Mammary epithelial cell (primary cell): ENCODE measurements at regions not wholly inside any gene's neighbourhood (a gene's known extent, or its start where the extent isn't known, plus 50 kb on each side); places are given as distances from the start of the nearest gene placed in this dataset.

Experiments used
- CTCF ChIP-seq, 2 donors: IDR thresholded peaks in 1 of 2; conservative IDR thresholded peaks in 1 of 2; 2 replicates each; pipeline ENCODE4 v1.5.1; 2011 to 2012; ENCODE audit warnings: inconsistent platforms in 2 of 2, low read length in 2 of 2, mild to moderate bottlenecking in 2 of 2, control low read depth in 1 of 2, low read depth in 1 of 2; ENCODE audit not compliant: insufficient read depth in 1 of 2; ENCODE audit errors: extremely low read depth in 1 of 2
- EZH2 ChIP-seq: IDR thresholded peaks from 2 replicates; pipeline ENCODE4 v1.6.1; 2012; ENCODE audit warnings: low read length, inconsistent platforms, borderline replicate concordance

GRCh38 chr6:133749427-133749826, 139.5 kb upstream of the TCF21 start:
- TF ChIP-seq CTCF (conservative IDR thresholded peaks at IDR 0.05 in 1 of 2, IDR thresholded peaks at IDR 0.05 in 1 of 2; ENCODE audit: extremely low read depth in 1 of 2, insufficient read depth in 1 of 2, low read depth in 1 of 2, low read length in 2 of 2): no peak
- TF ChIP-seq EZH2: no peak
